ENCODE measurements at regions not wholly inside any gene's neighbourhood (a gene's known extent, or its start where the extent isn't known, plus 50 kb on each side); places are given as distances from the start of the nearest gene placed in this dataset.

- no peaks in the 10 kb centered on the region for H3K9me3 ChIP-seq
- H3K27ac ChIP-seq = no peak overlapping the region
- ATAC-seq (peak in 2 of 4 donors; percentile 30 to 55), DNase-seq (no peak)
- no peak overlapping the region for H3K4me3 ChIP-seq
- H3K27me3 ChIP-seq = no peaks in the 10 kb centered on the region
- TF ChIP-seq CTCF (IDR thresholded peaks at IDR 0.05) (no peak), POLR2A (IDR thresholded peaks at IDR 0.05) (no peak)
- H3K4me1 ChIP-seq = no peaks in the 10 kb centered on the region
- no peaks in the 10 kb centered on the region for H3K36me3 ChIP-seq
- intact Hi-C loops (cut with DNase I) = no loop called here
Measured at GRCh38 chrX:107398115-107398514, 51.3 kb upstream of the FRMPD3 start.
